T follicular helper cell (primary cell): ENCODE measurements at regions not wholly inside any gene's neighbourhood (a gene's known extent, or its start where the extent isn't known, plus 50 kb on each side); places are given as distances from the start of the nearest gene placed in this dataset.
"Not testable (repeated sequence)": the region's sequence is repeated elsewhere in the genome, so short reads cannot be mapped to it uniquely, and the experiment has no call there.

Experiments
- DNase-seq: peaks from one replicate; pipeline ENCODE4 v3.0.0-alpha.2; 2020; ENCODE audit warnings: low read depth

- not testable (repeated sequence) for DNase-seq
These were observed 72.7 kb upstream of the NPIPB12 start for GRCh38 chr16:29578898-29579297.

DNA sequence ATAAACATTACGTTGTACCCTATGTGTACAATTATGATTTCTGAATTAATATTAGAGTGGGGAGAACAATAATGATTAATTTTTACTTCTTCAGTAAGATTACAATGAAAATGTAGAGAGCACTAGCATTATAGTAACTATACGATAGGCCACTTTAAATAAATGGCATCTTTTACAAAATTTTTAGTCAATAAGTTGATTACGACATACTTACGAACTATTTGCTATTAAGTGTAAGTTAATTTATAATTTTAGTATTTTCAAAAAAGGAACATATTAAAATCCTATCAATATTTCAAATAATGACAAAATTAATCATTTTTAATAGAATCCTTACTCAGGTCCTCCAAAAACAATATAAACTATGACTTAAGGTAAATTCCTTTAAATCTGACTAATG, 75.6 kb upstream of the NPIPB12 start:
- not testable (repeated sequence) for DNase-seq

DNA sequence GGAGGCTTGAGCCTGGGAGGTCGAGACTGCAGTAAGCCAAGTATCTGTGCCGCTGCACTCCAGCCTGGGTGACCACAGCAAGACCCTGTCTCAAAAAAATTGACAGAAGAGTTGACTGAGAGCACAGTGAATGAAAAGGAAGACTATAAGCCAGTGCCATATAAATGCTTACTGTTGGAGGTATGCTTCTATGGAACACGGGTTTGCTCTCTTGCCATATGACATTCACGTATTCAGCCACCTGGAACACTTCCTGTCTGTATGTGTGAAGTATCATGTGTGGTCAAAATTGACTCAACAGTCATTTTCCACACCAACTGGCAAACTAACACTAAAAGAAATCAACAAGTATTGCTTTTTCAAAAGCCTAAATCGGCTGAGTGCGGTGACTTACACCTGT, 71.1 kb upstream of the SPN start:
- not testable (repeated sequence) for DNase-seq

DNA sequence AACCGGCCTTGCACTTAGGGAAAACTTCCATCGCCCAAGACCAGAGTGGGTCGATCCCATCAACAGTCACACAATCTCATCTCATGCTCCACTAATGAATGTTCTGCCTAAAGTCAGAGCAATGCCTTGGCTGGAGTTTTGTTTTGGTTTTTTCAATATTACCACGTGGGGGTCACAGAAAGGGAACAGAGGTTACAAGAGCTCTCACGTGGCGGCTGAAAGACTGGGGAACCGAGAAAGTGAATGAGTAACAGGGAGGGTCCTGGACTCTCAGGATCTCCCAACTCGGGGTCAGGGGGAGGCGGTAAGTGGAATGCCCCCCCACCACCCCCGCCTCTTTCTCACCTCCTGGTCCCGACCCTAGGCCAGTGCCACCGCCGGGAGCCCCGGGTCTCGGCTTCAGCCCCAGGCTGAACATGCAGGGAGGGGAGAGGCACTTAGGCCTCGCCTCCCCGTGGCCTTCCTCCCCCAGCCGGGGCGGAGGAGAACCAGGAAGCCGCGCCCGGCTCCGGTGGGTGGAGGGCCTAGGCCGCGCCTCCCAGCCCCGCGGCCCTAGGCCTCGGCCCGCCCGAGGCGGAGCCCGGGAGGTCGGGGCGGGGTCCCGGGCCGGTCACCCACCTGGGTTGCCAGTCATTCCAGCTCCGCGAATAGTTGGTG, 68.7 kb upstream of the SPN start:
- peak; percentile 52 for DNase-seq

- peak; percentile 87 for DNase-seq
These were observed 67.9 kb upstream of the SPN start for GRCh38 chr16:29594926-29595838.

GRCh38 chr16:29597030-29597429, 66.0 kb upstream of the SPN start:
- not testable (repeated sequence) for DNase-seq

GRCh38 chr16:29600111-29601000, 62.7 kb upstream of the SPN start:
- DNase-seq = not testable (repeated sequence)

GRCh38 chr16:29602247-29602625, 60.8 kb upstream of the SPN start:
- DNase-seq = not testable (repeated sequence)

DNA sequence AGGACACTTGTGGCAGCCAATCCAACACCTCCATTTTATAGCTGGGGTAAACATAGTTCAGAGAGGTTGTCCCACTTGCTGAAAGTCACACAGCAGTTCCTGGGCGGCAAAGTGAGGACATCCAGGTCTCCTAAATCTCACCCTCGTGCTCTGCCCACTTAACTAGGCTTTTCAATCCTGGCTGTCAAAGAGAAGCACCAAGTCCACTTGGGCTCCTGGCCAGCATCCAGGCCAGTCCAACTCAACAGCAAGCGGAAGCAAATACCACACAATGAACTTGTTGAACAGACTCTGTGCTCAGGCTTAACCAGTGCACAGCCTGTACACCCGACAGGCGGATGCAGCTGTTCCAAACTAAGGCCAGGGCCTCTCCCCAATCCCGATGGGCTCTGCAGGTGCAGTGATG, 60.4 kb upstream of the SPN start:
- not testable (repeated sequence) for DNase-seq

DNA sequence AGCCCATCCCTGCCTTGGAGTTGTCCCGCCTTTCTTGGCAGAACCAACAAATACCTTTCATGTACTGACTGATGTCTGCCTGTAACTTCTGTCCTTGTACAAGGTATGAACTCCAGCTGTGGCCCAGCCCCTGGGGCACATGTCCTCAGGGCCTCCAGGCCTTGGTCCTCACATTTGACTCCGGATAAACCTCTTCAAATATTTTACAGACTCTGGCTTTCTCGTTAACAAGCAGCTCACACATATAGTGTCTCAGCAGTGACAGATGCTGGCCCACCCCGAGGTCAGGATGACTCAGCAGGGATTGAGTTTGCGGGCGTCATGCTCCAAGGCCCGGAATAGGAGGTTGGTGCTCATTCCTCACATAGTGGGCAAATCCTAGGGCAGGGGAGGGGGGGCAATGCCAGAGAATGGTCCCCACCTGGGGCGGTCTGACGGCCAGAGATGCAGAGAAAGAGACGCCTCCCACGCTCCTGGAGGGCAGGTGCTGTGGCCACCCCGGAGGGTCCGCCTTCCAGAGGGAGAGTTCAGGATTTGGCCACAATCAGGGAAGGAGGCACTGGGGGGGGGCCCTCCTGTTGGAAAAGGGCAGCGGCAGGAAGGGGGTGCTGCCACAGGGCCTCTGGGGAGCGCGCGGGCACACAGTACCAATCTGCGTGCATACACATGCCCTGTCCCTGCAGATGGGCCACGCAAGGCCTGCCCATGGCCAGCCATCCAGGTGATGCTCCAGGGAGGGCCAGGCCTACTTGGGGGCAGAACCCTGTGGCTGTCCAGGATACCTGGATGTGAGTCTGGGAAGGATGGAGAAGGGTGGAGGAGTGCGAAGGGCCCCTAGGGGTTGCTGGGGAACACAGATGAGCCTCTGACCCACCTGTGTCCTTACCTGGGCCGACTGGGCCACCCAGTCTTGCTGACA, 58.2 kb upstream of the SPN start:
- DNase-seq = not testable (repeated sequence)

- not testable (repeated sequence) for DNase-seq
These were observed 57.3 kb upstream of the SPN start for GRCh38 chr16:29605593-29606205.

- not testable (repeated sequence) for DNase-seq
These were observed 56.2 kb upstream of the SPN start for GRCh38 chr16:29606669-29607427.

DNA sequence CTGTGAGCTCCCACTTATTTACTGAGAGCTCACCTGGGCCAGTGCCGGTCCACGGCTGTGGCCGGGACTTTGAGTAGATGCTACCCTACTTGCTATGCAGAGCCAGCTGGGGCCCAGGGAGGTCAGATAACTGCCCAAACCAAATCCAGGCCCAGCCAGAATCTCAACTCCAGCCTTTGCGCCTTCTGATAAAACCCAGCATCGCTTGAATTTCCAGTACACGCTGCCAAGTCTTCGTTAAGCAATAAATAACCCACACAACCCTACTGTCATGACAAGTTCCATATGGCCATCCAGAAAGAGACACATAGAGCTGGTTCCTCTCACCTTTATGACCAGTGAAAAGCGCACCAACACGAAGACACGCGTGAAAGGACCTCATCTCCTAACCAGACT, 55.6 kb upstream of the SPN start:
- not testable (repeated sequence) for DNase-seq

DNA sequence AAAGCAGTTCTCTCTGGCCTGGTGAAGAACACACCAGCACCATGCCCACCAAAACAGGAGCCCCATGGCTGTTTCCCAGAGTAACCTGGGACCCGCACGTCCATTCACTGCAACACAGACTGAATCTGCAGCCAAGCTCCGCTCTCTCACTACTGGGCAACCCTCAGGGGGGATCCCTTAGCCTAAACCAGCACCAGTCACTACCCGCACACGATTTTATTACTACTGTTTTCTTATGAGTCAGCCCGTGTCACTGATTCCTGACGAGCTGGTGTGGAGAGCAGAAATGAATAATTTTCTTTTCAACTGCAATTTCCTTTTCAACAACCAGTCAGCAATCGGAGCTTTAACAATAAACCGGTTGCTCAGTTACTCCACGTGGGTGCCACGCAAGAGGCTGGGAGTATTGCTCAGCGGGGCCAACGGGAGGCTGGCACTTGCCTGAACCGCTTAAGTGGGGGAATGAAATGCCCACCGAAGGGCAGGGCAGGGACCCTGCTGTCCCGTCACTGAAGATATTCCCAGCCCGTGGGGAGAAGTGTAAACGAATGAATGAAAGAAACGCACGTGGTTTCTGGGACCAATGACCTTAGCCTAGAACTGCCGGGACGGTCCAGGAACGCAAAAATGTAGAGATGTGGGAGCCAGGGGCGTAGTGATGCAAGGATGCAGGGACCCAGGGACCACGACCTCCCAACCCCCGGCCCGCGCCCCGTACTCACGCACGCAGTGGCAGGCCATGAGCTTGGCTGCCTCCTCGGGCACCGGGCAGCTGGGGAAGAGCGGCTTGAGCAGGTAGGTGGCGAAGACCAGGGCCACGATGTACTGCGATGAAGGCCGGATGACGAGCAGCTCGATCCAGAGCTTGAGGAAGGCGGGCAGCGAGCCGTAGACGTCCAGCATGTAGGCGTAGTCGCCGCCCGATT, 50.4 kb upstream of the SPN start:
- DNase-seq = not testable (repeated sequence)
